HepG2 (cell line): ENCODE measurements at regions not wholly inside any gene's neighbourhood (a gene's known extent, or its start where the extent isn't known, plus 50 kb on each side); places are given as distances from the start of the nearest gene placed in this dataset.

Experiments
- ATAC-seq: fragments of 200-7000 bp; cut with Tn5 transposase; 3 replicates; pipeline ENCODE4 v1.9.1; 2020; ENCODE audit warnings: mild to moderate bottlenecking, moderate library complexity
- BruUV-seq: library from RNA; stranded (reverse); fragments of 400-500 nt; replicated peaks from 2 replicates; lab custom pipeline; 2021; lab: Mats Ljungman, UMichigan
- CTCF ChIA-PET: fragments of 300-600 bp; formaldehyde crosslinking; extraction: SDS; loops from one replicate; lab custom pipeline; 2021; ENCODE audit warnings: low total read pairs, inconsistent platforms, low intra/inter-chr PET ratio; lab: Yijun Ruan, JAX
- POLR2A ChIA-PET: fragments of 350-600 bp; sonication (Branson Sonifier 250); formaldehyde crosslinking; loops from one replicate; lab custom pipeline; 2020; ENCODE audit warnings: antibody characterized with exemption, inconsistent platforms; lab: Yijun Ruan, JAX
- DNase-seq: peaks from one replicate; pipeline ENCODE4 v3.0.0-alpha.2; 2015; ENCODE audit warnings: low spot score
- FAIRE-seq: peaks from 3 replicates; lab custom pipeline; 2011; peaks lifted over from hg19 to GRCh38; lab: Jason Lieb, UNC
- H2AFZ ChIP-seq: one replicate; pipeline ENCODE4 v1.6.1; 2011; ENCODE audit warnings: low read length, inconsistent platforms
- H3K27ac ChIP-seq: fragments of 300-600 bp; 3 replicates; pipeline ENCODE4 v1.8.0; 2011; ENCODE audit warnings: mixed run types, mild to moderate bottlenecking, mixed read lengths, low read length, inconsistent platforms; ENCODE audit not compliant: insufficient read depth; ENCODE audit errors: extremely low read length
- H3K27me3 ChIP-seq, 2 experiments: fragments of 200-600 bp in 1 of 2; 2 replicates in 1 of 2; 3 replicates in 1 of 2; pipeline versions ENCODE4 v1.6.0 to v1.8.0; 2011; ENCODE audit warnings: low read length in 2 of 2, mild to moderate bottlenecking in 2 of 2, moderate library complexity in 2 of 2, inconsistent platforms in 1 of 2; ENCODE audit not compliant: insufficient read depth in 2 of 2, control insufficient read depth in 1 of 2
- H3K36me3 ChIP-seq, 2 experiments: fragments of 200-600 bp in 1 of 2; replicated peaks in 1 of 2; 2 replicates in 1 of 2; 3 replicates in 1 of 2; pipeline versions ENCODE4 v1.5.1 to v1.8.0; 2011; ENCODE audit warnings: low read length in 2 of 2, inconsistent platforms in 1 of 2; ENCODE audit not compliant: insufficient read depth in 2 of 2, control insufficient read depth in 1 of 2
- H3K4me1 ChIP-seq: 2 replicates; pipeline ENCODE4 v1.5.1; 2012; ENCODE audit warnings: low read length, inconsistent platforms; ENCODE audit not compliant: insufficient read depth
- H3K4me2 ChIP-seq: 2 replicates; pipeline ENCODE4 v1.6.0; 2011; ENCODE audit warnings: low read depth, low read length, inconsistent platforms
- H3K4me3 ChIP-seq, 3 experiments: fragments of 200-600 bp in 1 of 3; sonication (generic), shearing (Covaris generic) in 1 of 3; replicated peaks in 1 of 3; 2 replicates each; pipeline ENCODE4 v1.5.1; 2011 to 2016; ENCODE audit warnings: low read length in 3 of 3, inconsistent platforms in 2 of 3, low read depth in 2 of 3, mild to moderate bottlenecking in 2 of 3, control low read depth in 1 of 3, mixed read lengths in 1 of 3; ENCODE audit not compliant: insufficient read depth in 1 of 3
- H3K79me2 ChIP-seq: one replicate; pipeline ENCODE4 v1.6.1; 2011; ENCODE audit warnings: low read length, inconsistent platforms; ENCODE audit not compliant: insufficient read depth
- H3K9ac ChIP-seq: 2 replicates; pipeline ENCODE4 v1.6.0; 2011; ENCODE audit warnings: mild to moderate bottlenecking, low read depth, low read length, inconsistent platforms; ENCODE audit not compliant: insufficient read depth
- H3K9me3 ChIP-seq: 2 replicates; pipeline ENCODE4 v1.5.1; 2012; ENCODE audit warnings: mild to moderate bottlenecking, low read length
- H4K20me1 ChIP-seq: 2 replicates; pipeline ENCODE4 v1.6.0; 2011; ENCODE audit warnings: inconsistent platforms, mild to moderate bottlenecking, low read length, moderate library complexity; ENCODE audit not compliant: insufficient read depth
- FIP1L1 ChIP-seq: fragments of 200-400 bp; formaldehyde crosslinking; IDR thresholded peaks from 2 replicates; pipeline ENCODE4 v1.6.1; 2018; ENCODE audit warnings: low read depth, mild to moderate bottlenecking, low read length, moderate library complexity, borderline replicate concordance; ENCODE audit not compliant: insufficient read depth
- IRF2 ChIP-seq: IDR thresholded peaks from 2 replicates; pipeline ENCODE4 v1.6.1; 2018; ENCODE audit warnings: missing genetic modification reagents, missing compliant biosample characterization
- KAT8 ChIP-seq: IDR thresholded peaks from 2 replicates; pipeline ENCODE4 v1.6.1; 2016; ENCODE audit warnings: missing genetic modification reagents, missing compliant biosample characterization
- KDM5A ChIP-seq: fragments of 200-600 bp; sonication (generic); IDR thresholded peaks from 2 replicates; pipeline ENCODE4 v1.7.0; 2018; ENCODE audit warnings: antibody characterized with exemption, mild to moderate bottlenecking, low read length, borderline replicate concordance
- PRDM15 ChIP-seq: sonication (generic); formaldehyde crosslinking; IDR thresholded peaks from 2 replicates; pipeline ENCODE4 v1.4.0; 2020; ENCODE audit warnings: missing genetic modification reagents
- STAG1 ChIP-seq: sonication (generic); formaldehyde crosslinking; IDR thresholded peaks from 2 replicates; pipeline ENCODE4 v1.4.0; 2020; ENCODE audit warnings: missing genetic modification reagents
- UBTF ChIP-seq: sonication (generic); formaldehyde crosslinking; IDR thresholded peaks from 2 replicates; pipeline ENCODE4 v1.4.0; 2020; ENCODE audit warnings: mild to moderate bottlenecking, missing genetic modification reagents
- YEATS2 ChIP-seq: sonication (generic); formaldehyde crosslinking; IDR thresholded peaks from 2 replicates; pipeline ENCODE4 v1.4.0; 2020; ENCODE audit warnings: missing genetic modification reagents, borderline replicate concordance
- ZKSCAN5 ChIP-seq: sonication (generic); formaldehyde crosslinking; IDR thresholded peaks from 2 replicates; pipeline ENCODE4 v1.5.1; 2020; ENCODE audit warnings: mild to moderate bottlenecking, missing genetic modification reagents
- ZNF207 ChIP-seq: fragments of 450-650 bp; IDR thresholded peaks from 2 replicates; pipeline ENCODE4 v1.6.1; 2016; ENCODE audit warnings: antibody characterized with exemption, borderline replicate concordance
- ZNF260 ChIP-seq: sonication (generic); formaldehyde crosslinking; IDR thresholded peaks from 2 replicates; pipeline ENCODE4 v1.4.0; 2020; ENCODE audit warnings: missing genetic modification reagents, low read depth, mild to moderate bottlenecking, borderline replicate concordance
- ZNF367 ChIP-seq: sonication (generic); formaldehyde crosslinking; IDR thresholded peaks from 2 replicates; pipeline ENCODE4 v1.4.0; 2020; ENCODE audit warnings: missing genetic modification reagents, borderline replicate concordance
- ZNF580 ChIP-seq: IDR thresholded peaks from 2 replicates; pipeline ENCODE4 v1.6.1; 2016; ENCODE audit warnings: low read depth, borderline replicate concordance
- ZNF724P ChIP-seq: sonication (generic); formaldehyde crosslinking; IDR thresholded peaks from 2 replicates; pipeline ENCODE4 v1.8.0; 2022; ENCODE audit warnings: missing genetic modification reagents, borderline replicate concordance
- WGBS: methylation state at CpG from one replicate; pipeline ENCODE4 v1.1.6; 2017; ENCODE audit warnings: low lambda C conversion rate; 5-methylcytosine and 5-hydroxymethylcytosine counted together
- in situ Hi-C: cut with HindIII; loops from 2 replicates; pipeline ENCODE4 v1.10.0; 2017; ENCODE audit warnings: low pct_unique_long_range_greater_than_20kb; ENCODE audit not compliant: extremely low pct_ligation_motif_present
- intact Hi-C: fragments of 100-400 bp; cut with micrococcal nuclease; formaldehyde crosslinking; loops from one replicate; pipeline ENCODE4 v1.10.0; 2022; ENCODE audit not compliant: unreplicated experiment

- no peaks in the 10 kb centered on the region for H3K79me2 ChIP-seq
- H3K4me1 ChIP-seq, result no peaks in the 10 kb centered on the region
- intact Hi-C loops, result no loop called here
- in situ Hi-C loops, result no loop called here
- H3K27ac ChIP-seq, result no peak overlapping the region
- no peak overlapping the region for H2AFZ ChIP-seq
- no peaks in the 10 kb centered on the region for H4K20me1 ChIP-seq
- TF ChIP-seq FIP1L1, result no peak
- no peak for TF ChIP-seq ZNF724P
- TF ChIP-seq KDM5A, result no peak
- H3K4me2 ChIP-seq, result no peak overlapping the region
- FAIRE-seq (no peak), DNase-seq (no peak), ATAC-seq (no peak)
- CTCF ChIA-PET, result no interaction called here
- no TSS peak for BruUV-seq
- H3K9ac ChIP-seq, result no peak overlapping the region
- WGBS, result 27% methylated on average over 3 of the region's 3 CpGs
- no peaks in the 10 kb centered on the region for H3K27me3 ChIP-seq
- H3K36me3 ChIP-seq, result no peaks in the 10 kb centered on the region
- no peak overlapping the region for H3K4me3 ChIP-seq
- H3K9me3 ChIP-seq, result peaks cover 16% of the 10 kb centered on the region; the same call in 1 of the 2 replicates
- POLR2A ChIA-PET, result no interaction called here
Observed at GRCh38 chr13:22325761-22326160, 654.9 kb downstream of the FGF9 start.

GRCh38 chr13:22332416-22332815 lies 661.5 kb downstream of the FGF9 start:
- Histone ChIP-seq H3K79me2 (no peaks in the 10 kb centered on the region), H3K27me3 (no peaks in the 10 kb centered on the region), H3K4me3 (no peak overlapping the region), H3K36me3 (no peaks in the 10 kb centered on the region), H3K9me3 (peaks cover 33% of the 10 kb centered on the region), H3K27ac (no peak overlapping the region), H3K9ac (no peak overlapping the region), H3K4me2 (no peak overlapping the region), H4K20me1 (no peaks in the 10 kb centered on the region), H3K4me1 (no peaks in the 10 kb centered on the region), H2AFZ (no peak overlapping the region)
- in situ Hi-C loops, result no loop called here
- FAIRE-seq (no peak), DNase-seq (no peak), ATAC-seq (no peak)
- ChIA-PET POLR2A (no interaction called here), CTCF (no interaction called here)
- intact Hi-C loops, result no loop called here
- WGBS, result 30% methylated on average over 7 of the region's 7 CpGs
- no TSS peak for BruUV-seq
- TF ChIP-seq STAG1 (CRISPR knock-in tag) (no peak), ZNF580 (CRISPR knock-in tag) (no peak), ZNF260 (CRISPR knock-in tag) (no peak), ZNF367 (no peak), UBTF (CRISPR knock-in tag) (no peak), ZKSCAN5 (CRISPR knock-in tag) (no peak), ZNF207 (no peak), YEATS2 (CRISPR knock-in tag) (no peak), IRF2 (no peak), KAT8 (CRISPR knock-in tag) (no peak), PRDM15 (CRISPR knock-in tag) (no peak)
